ENCODE measurements at regions not wholly inside any gene's neighbourhood (a gene's known extent, or its start where the extent isn't known, plus 50 kb on each side); places are given as distances from the start of the nearest gene placed in this dataset.

- TF ChIP-seq CTCF (IDR thresholded peaks at IDR 0.05; ENCODE audit: low read length), result no peak
- no peak for TF ChIP-seq EZH2 (IDR thresholded peaks at IDR 0.05; ENCODE audit: borderline replicate concordance, low read length)
Measured at GRCh38 chr21:43325036-43325435, 101.9 kb downstream of the SIK1 start.
